VCaP (cell line): ENCODE measurements at regions not wholly inside any gene's neighbourhood (a gene's known extent, or its start where the extent isn't known, plus 50 kb on each side); places are given as distances from the start of the nearest gene placed in this dataset.

Source experiments
- H3K27ac ChIP-seq: fragments of 450-650 bp; 2 replicates; pipeline ENCODE4 v1.5.1; 2017
- TF ChIP-seq, protein P1 (sequence below): fragments of 450-650 bp; conservative IDR thresholded peaks from 2 replicates; pipeline ENCODE4 v1.5.1; 2017; ENCODE audit warnings: mild to moderate bottlenecking, moderate library complexity

DNA sequence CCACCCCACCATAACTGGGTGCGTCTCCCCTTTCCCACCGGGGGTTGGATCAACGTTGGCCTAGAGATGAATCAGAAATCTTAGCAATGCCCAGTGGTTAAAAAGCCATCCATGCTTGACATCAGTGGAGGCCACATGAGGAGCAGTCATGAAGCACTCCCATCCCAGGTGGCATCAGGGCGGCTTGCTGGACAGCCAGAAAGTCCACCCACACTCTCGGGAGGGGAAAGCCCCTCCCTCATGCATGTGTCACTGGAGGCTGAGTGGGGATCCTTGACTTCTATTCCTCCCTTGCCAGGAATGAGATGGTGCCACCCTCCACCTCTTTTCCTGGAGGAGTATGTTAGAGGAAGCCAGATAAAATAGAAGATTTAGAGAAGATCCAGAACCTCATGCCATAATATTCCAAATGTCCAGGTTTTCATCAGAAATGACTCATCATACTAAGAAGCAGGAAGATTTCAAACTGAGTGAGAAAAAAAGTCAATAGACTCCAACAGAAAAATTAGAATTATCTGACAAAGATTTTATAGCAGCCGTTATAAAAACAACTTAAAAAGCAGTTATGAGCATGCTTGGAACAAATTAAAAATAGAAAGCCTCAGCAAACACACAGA, 507.1 kb upstream of the ID2 start:
- no peak overlapping the region for H3K27ac ChIP-seq
- TF ChIP-seq, protein P1, sequence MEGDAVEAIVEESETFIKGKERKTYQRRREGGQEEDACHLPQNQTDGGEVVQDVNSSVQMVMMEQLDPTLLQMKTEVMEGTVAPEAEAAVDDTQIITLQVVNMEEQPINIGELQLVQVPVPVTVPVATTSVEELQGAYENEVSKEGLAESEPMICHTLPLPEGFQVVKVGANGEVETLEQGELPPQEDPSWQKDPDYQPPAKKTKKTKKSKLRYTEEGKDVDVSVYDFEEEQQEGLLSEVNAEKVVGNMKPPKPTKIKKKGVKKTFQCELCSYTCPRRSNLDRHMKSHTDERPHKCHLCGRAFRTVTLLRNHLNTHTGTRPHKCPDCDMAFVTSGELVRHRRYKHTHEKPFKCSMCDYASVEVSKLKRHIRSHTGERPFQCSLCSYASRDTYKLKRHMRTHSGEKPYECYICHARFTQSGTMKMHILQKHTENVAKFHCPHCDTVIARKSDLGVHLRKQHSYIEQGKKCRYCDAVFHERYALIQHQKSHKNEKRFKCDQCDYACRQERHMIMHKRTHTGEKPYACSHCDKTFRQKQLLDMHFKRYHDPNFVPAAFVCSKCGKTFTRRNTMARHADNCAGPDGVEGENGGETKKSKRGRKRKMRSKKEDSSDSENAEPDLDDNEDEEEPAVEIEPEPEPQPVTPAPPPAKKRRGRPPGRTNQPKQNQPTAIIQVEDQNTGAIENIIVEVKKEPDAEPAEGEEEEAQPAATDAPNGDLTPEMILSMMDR = no peak

DNA sequence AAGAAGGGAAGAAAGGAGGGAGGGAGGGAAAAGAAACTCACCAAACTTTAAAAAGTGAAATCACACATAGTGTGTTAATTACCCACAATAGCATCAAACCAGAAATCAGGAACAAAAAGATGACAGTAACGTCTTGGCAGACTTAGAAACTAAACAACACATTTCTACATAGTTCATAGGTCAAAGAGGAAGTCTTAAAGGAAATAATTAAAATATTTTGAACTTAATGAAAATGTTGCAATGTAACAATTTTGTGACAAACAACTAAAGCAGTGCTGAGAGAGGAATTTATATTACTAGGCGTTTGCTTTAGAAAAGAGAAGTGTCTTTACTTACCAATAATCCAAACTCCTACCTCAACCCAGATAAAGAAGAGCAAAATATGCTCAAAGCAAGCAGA, 505.0 kb upstream of the ID2 start:
- no peak overlapping the region for H3K27ac ChIP-seq
- TF ChIP-seq, protein P1 = no peak

DNA sequence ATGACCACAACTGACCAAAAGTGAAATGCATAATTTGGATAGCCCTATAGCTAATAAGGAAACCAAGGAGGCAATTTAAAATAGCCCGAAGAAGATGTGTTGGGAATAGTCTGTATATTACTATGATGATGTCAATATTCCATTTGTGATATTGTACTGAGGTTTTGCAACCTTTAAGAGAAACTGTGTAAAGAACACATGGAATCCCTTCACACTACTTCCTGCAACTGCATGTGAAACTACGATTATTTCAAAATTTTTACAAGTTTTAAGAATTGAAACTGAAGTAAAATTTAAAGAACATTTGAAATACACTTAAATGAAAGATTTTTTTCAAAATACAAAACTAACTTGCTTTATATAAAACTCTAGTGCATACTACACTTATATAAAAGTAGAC, 504.3 kb upstream of the ID2 start:
- TF ChIP-seq, protein P1 = no peak
- H3K27ac ChIP-seq = no peak overlapping the region

DNA sequence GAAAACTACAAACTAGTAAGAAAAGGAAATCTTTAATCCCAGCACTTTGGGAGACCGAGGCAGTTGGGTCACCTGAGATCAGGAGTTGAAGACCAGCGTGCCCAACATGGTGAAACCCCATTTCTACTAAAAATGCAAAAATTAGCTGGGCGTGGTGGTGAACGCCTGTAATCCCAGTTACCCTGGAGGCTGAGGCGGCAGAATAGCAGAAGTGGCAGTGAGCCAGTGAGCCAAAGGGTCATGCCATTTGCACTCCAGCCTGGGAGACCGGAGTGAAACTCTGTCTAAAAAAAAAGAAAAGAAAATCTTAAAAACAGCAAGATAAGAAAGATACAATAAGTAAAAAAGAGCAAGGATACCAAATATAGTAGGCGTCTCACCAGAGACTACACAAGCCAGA, 502.9 kb upstream of the ID2 start:
- H3K27ac ChIP-seq = no peak overlapping the region
- TF ChIP-seq, protein P1 = no peak

DNA sequence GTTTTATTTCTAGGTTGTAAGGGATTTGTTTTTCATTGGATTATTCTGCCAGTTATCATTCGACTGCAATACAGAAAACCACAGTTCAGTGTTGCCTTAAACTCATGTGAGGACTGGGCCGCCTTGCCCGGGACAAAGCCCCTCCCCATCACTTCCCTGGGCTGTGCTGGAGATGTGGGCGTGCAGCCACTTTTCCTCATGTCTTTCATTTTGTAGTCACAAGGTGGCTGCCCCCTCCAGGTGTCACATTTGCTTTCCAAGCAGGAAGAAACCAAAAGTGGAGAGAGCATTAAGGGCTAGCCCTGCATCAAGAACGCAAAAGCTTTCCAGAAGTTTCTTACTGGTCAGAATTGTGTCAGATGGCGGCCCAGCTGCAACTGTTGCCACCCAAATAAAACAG, 492.5 kb upstream of the ID2 start:
- TF ChIP-seq, protein P1 = no peak
- H3K27ac ChIP-seq = no peak overlapping the region

DNA sequence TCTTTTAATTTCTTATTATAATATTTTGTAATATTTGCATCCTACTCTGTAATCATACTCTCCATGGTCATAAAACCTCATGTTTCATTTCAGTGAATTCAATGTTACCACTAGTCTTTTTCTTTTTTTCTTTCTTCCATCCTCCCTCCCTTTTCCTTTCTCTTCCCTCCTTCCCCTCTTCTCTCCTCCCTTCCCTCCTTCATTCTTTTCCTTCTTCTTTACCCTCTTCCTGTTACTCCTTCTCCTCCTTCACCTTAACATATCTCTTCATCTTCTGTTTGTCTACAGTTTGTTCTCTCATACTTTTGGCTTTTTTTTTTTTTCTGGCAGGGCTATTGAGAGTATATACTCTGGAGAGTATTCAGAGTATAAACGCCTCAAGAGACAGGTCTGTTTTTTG, 491.6 kb upstream of the ID2 start:
- H3K27ac ChIP-seq = no peak overlapping the region
- TF ChIP-seq, protein P1 = no peak

DNA sequence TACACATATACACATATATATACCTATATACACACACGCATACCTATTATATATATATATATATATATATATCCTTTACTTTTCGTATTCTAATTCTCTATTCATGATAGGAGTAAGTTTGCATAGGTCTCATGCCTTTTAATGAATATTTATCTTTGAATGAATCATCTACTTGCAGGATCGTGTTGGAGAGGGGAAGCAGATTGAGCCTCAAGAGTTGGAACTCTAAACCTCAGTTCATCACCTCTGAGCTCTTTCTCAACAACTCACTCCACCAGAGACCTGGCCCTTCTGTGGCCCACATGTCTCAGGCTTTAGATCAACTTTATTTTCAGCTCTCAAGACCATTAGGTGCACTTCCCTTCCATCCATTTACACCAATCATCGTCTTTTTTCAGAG, 490.4 kb upstream of the ID2 start:
- TF ChIP-seq, protein P1 = no peak
- no peak overlapping the region for H3K27ac ChIP-seq
